ENCODE measurements at regions not wholly inside any gene's neighbourhood (a gene's known extent, or its start where the extent isn't known, plus 50 kb on each side); places are given as distances from the start of the nearest gene placed in this dataset.

DNA sequence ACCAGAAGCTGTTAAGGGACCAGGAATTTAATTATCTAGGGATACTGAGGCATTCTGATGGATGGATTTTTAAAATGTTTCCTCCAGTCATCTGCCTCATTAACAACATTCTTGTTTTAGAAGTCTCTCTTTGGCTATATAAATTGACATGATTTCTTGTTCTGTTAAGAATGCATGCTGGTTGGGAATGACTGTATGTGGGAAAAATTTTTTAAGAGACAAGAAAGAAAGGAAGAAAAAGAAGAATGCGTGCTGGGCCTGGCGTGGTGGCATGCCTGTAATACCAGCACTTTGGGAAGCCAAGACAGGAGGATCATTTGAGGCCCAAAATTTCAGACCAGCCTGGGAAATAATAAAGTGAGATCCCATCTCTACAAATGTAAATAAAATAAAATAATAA is 203.6 kb downstream of the GJA1 start:
- Histone ChIP-seq H3K27ac (ENCODE audit: low read depth, low read length, poor library complexity, severe bottlenecking) (no peak overlapping the region), H3K9ac (ENCODE audit: low read length) (no peak overlapping the region), H3K4me1 (ENCODE audit: insufficient read depth, low read length, severe bottlenecking) (no peaks in the 10 kb centered on the region), H3K4me2 (ENCODE audit: low read length) (no peak overlapping the region), H3K9me2 (ENCODE audit: low read depth, low read length) (no peaks in the 10 kb centered on the region), H3K27me3 (ENCODE audit: insufficient read depth, low read length) (no peaks in the 10 kb centered on the region), H3F3A (ENCODE audit: insufficient read depth, low read length) (no peaks in the 10 kb centered on the region), H3K36me3 (ENCODE audit: insufficient read depth, low read length) (no peaks in the 10 kb centered on the region), H3K4me3 (ENCODE audit: low read depth, low read length, poor library complexity, severe bottlenecking) (no peak overlapping the region), H3K9me3 (ENCODE audit: low read length) (no peaks in the 10 kb centered on the region), H4K20me1 (ENCODE audit: insufficient read depth, low read length) (no peaks in the 10 kb centered on the region), H2AFZ (ENCODE audit: low read length) (no peak overlapping the region), H3K79me2 (ENCODE audit: insufficient read depth, low read length) (no peaks in the 10 kb centered on the region)
- no peak for TF ChIP-seq EZH2 (IDR thresholded peaks at IDR 0.05; ENCODE audit: borderline replicate concordance, low read length)
- TF ChIP-seq, protein P1, sequence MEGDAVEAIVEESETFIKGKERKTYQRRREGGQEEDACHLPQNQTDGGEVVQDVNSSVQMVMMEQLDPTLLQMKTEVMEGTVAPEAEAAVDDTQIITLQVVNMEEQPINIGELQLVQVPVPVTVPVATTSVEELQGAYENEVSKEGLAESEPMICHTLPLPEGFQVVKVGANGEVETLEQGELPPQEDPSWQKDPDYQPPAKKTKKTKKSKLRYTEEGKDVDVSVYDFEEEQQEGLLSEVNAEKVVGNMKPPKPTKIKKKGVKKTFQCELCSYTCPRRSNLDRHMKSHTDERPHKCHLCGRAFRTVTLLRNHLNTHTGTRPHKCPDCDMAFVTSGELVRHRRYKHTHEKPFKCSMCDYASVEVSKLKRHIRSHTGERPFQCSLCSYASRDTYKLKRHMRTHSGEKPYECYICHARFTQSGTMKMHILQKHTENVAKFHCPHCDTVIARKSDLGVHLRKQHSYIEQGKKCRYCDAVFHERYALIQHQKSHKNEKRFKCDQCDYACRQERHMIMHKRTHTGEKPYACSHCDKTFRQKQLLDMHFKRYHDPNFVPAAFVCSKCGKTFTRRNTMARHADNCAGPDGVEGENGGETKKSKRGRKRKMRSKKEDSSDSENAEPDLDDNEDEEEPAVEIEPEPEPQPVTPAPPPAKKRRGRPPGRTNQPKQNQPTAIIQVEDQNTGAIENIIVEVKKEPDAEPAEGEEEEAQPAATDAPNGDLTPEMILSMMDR (IDR thresholded peaks at IDR 0.05; ENCODE audit: low read length), result no peak

DNA sequence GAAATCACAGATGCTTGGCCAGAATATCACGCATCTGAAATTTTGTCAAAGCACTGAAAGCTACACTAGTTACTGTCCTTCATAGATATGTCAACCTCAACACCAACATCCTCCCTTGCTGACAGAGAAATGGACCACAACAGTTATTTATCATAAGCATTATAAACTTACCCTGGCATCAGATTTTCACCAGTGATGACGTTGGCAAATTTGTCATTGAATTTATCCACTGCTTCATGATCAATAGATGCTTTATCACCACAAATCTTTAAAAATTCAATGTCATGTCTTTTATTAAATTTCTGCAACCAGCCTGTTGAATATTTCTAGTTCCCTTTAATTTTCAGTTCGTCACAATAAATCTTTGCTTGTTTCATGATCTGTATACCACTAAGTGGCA is 205.7 kb downstream of the GJA1 start:
- Histone ChIP-seq H3K4me3 (ENCODE audit: low read depth, low read length, poor library complexity, severe bottlenecking) (no peak overlapping the region), H4K20me1 (ENCODE audit: insufficient read depth, low read length) (no peaks in the 10 kb centered on the region), H3K9me2 (ENCODE audit: low read depth, low read length) (no peaks in the 10 kb centered on the region), H3K4me1 (ENCODE audit: insufficient read depth, low read length, severe bottlenecking) (no peaks in the 10 kb centered on the region), H3K27ac (ENCODE audit: low read depth, low read length, poor library complexity, severe bottlenecking) (no peak overlapping the region), H3F3A (ENCODE audit: insufficient read depth, low read length) (no peaks in the 10 kb centered on the region), H3K79me2 (ENCODE audit: insufficient read depth, low read length) (no peaks in the 10 kb centered on the region), H3K36me3 (ENCODE audit: insufficient read depth, low read length) (no peaks in the 10 kb centered on the region), H2AFZ (ENCODE audit: low read length) (no peak overlapping the region), H3K9me3 (ENCODE audit: low read length) (no peaks in the 10 kb centered on the region), H3K4me2 (ENCODE audit: low read length) (no peak overlapping the region), H3K9ac (ENCODE audit: low read length) (no peak overlapping the region), H3K27me3 (ENCODE audit: insufficient read depth, low read length) (no peaks in the 10 kb centered on the region)
- TF ChIP-seq, protein P1 (IDR thresholded peaks at IDR 0.05; ENCODE audit: low read length), result no peak
- no peak for TF ChIP-seq EZH2 (IDR thresholded peaks at IDR 0.05; ENCODE audit: borderline replicate concordance, low read length)

DNA sequence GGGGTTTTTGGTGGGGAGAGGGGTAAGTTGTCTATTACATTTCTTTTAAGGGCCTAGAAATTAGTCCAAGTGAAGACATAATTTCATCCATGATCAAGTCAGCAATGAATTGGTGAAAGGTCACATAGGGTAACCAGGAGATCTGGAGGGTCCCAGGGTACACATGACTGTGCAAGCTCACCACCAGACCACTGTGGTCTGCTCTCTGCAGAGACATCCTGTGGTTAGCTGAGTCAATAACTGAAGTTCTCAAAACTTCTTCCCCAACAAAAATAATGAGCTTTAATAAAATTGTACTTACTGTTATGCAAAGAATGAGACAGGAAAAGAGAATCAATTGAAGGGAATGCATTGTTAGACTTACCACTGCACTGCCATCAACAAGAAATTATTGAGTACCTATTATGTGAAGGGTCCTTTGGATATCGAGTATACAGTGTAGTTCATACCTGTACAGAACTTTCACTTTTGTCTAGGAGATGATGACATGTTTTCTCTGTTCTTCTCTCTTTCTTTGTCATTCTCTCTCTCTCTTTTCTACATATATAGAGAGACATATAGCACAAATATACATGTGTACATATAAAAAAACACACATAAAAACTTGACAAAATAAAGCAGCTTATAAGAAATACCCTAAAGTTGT is 209.8 kb downstream of the GJA1 start:
- Histone ChIP-seq H3K9ac (ENCODE audit: low read length) (no peak overlapping the region), H3K4me1 (ENCODE audit: insufficient read depth, low read length, severe bottlenecking) (no peaks in the 10 kb centered on the region), H3K4me2 (ENCODE audit: low read length) (no peak overlapping the region), H3K27me3 (ENCODE audit: insufficient read depth, low read length) (no peaks in the 10 kb centered on the region), H4K20me1 (ENCODE audit: insufficient read depth, low read length) (no peaks in the 10 kb centered on the region), H3K36me3 (ENCODE audit: insufficient read depth, low read length) (no peaks in the 10 kb centered on the region), H2AFZ (ENCODE audit: low read length) (no peak overlapping the region), H3K79me2 (ENCODE audit: insufficient read depth, low read length) (no peaks in the 10 kb centered on the region), H3K27ac (ENCODE audit: low read depth, low read length, poor library complexity, severe bottlenecking) (no peak overlapping the region), H3K9me2 (ENCODE audit: low read depth, low read length) (no peaks in the 10 kb centered on the region), H3F3A (ENCODE audit: insufficient read depth, low read length) (no peaks in the 10 kb centered on the region), H3K4me3 (ENCODE audit: low read depth, low read length, poor library complexity, severe bottlenecking) (no peak overlapping the region), H3K9me3 (ENCODE audit: low read length) (no peaks in the 10 kb centered on the region)
- TF ChIP-seq, protein P1 (IDR thresholded peaks at IDR 0.05; ENCODE audit: low read length), result no peak
- TF ChIP-seq EZH2 (IDR thresholded peaks at IDR 0.05; ENCODE audit: borderline replicate concordance, low read length), result no peak

Data from OCI-LY1 (cell line).